ENCODE measurements at regions not wholly inside any gene's neighbourhood (a gene's known extent, or its start where the extent isn't known, plus 50 kb on each side); places are given as distances from the start of the nearest gene placed in this dataset.
"Not testable (repeated sequence)": the region's sequence is repeated elsewhere in the genome, so short reads cannot be mapped to it uniquely, and the experiment has no call there.

DNA sequence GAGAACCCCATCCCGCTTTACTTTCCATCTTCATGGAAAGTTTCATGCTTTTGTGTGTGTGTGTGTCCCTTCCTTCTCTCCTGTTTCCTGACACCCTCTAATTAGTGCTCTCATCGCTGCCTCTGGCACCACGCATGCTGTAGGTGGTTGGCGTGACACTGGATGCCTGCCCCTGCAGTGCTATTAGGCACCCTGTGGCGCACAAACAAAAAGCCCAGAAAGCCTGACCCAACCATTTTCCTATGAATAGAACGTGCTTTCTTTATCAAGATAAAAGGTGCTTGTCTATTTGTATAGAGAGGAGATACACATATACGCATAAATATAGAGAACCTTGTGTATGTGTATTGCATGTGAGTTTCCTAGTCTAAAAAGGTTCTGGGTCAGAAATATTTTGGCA lies 120.8 kb upstream of the CDCA7L start:
- no peak for DNase-seq (ENCODE audit: low read depth in 1 of 2, low spot score in 1 of 2)
- in situ Hi-C loops (cut with HindIII; ENCODE audit: low pct_unique_long_range_greater_than_20kb, low sequenced_read_pairs): no loop called here
- no peak for TF ChIP-seq JUND (IDR thresholded peaks at IDR 0.05; ENCODE audit: low read depth)

DNA sequence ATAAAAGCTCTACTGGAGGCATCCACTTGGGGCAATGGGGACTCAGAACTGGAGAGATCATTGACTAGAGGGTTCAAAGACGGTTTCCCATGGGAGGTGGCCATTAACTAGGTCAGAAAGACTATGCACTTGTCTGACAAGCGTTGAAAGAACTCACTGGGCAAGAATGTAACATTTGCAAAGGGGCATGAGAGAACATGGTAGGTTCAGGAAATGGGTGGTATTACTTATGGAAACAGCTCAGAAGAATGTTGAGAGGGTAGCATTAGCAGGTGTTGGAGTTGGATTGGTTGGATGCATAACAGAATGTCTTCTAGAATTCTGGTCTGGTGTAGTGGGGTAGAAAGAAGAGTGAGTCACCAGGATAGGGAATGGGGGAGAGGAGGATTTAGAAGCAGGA lies 119.1 kb upstream of the CDCA7L start:
- in situ Hi-C loops (cut with HindIII; ENCODE audit: low pct_unique_long_range_greater_than_20kb, low sequenced_read_pairs): no loop called here
- no peak for DNase-seq (ENCODE audit: low read depth in 1 of 2, low spot score in 1 of 2)
- no peak for TF ChIP-seq JUND (IDR thresholded peaks at IDR 0.05; ENCODE audit: low read depth)

DNA sequence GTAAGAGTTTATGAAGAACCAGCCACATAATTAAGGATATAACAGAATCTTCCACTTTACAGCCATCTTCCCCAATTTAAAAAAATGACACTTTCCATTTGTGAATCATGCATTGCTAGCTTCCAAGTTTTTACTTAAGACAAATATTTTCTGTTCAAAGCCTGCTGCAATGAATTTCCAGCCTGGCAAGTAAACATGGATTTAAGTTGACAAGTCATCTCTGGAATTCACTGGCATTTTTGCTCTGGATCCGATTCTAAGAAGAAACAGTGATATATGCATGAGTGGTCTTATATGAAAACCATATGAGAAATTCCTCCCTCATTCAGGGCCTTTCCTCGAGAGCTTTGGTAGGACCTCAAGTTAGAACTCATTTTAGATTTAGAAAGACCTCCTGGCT lies 116.1 kb upstream of the CDCA7L start:
- no peak for DNase-seq (ENCODE audit: low read depth in 1 of 2, low spot score in 1 of 2)
- in situ Hi-C loops (cut with HindIII; ENCODE audit: low pct_unique_long_range_greater_than_20kb, low sequenced_read_pairs): no loop called here
- TF ChIP-seq JUND (IDR thresholded peaks at IDR 0.05; ENCODE audit: low read depth): no peak

GRCh38 chr7:22060863-22061262 lies 115.2 kb upstream of the CDCA7L start:
- no peak for TF ChIP-seq JUND (IDR thresholded peaks at IDR 0.05; ENCODE audit: low read depth)
- no peak for DNase-seq (ENCODE audit: low read depth in 1 of 2, low spot score in 1 of 2)
- in situ Hi-C loops (cut with HindIII; ENCODE audit: low pct_unique_long_range_greater_than_20kb, low sequenced_read_pairs): no loop called here

GRCh38 chr7:22060197-22060596 lies 114.5 kb upstream of the CDCA7L start:
- no peak for TF ChIP-seq JUND (IDR thresholded peaks at IDR 0.05; ENCODE audit: low read depth)
- DNase-seq (ENCODE audit: low read depth in 1 of 2, low spot score in 1 of 2): no peak
- in situ Hi-C loops (cut with HindIII; ENCODE audit: low pct_unique_long_range_greater_than_20kb, low sequenced_read_pairs): no loop called here

GRCh38 chr7:22055226-22055625 lies 109.5 kb upstream of the CDCA7L start:
- no peak for TF ChIP-seq JUND (IDR thresholded peaks at IDR 0.05; ENCODE audit: low read depth)
- no peak for DNase-seq (ENCODE audit: low read depth in 1 of 2, low spot score in 1 of 2)
- in situ Hi-C loops (cut with HindIII; ENCODE audit: low pct_unique_long_range_greater_than_20kb, low sequenced_read_pairs): no loop called here

DNA sequence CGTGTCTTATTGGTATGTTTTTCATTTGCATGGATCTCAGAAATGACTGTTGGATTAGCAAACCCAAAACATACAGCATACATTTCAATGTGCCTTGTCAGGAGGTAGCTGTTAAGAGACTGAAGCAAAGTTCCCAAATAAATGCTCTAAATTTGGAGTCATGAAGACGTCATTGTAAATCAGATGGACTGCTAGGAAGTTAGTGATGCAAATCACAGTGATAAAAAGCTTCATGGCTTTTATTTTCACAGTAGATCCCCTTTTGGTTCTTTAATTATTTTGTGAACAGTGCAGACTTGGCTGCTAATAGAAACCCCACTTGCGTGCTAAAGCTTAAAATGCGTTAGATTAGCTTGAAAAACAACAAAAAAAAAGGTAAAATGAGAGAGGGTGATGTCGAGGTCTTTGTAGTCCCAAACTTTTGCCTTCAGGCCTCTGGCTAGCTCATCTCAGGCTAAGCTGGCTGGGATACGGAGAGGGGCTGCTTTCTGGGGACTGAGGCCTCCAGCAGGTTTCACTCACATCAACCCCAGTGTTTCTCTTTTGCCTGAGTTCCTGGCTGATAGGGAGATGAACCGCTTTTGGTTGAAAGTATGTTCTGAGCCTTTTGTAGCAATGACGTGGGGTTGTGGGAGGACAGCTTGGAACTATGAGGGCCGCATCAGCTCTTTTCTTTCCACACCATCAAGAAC lies 107.1 kb upstream of the CDCA7L start:
- TF ChIP-seq JUND (IDR thresholded peaks at IDR 0.05; ENCODE audit: low read depth): no peak
- in situ Hi-C loops (cut with HindIII; ENCODE audit: low pct_unique_long_range_greater_than_20kb, low sequenced_read_pairs): no loop called here

GRCh38 chr7:22051886-22052673 lies 106.4 kb upstream of the CDCA7L start:
- in situ Hi-C loops (cut with HindIII; ENCODE audit: low pct_unique_long_range_greater_than_20kb, low sequenced_read_pairs): no loop called here
- no peak for DNase-seq (ENCODE audit: low read depth in 1 of 2, low spot score in 1 of 2)
- no peak for TF ChIP-seq JUND (IDR thresholded peaks at IDR 0.05; ENCODE audit: low read depth)

More for the DNA sequence above, 107.1 kb upstream of the CDCA7L start:
- DNase-seq (ENCODE audit: low read depth in 1 of 2, low spot score in 1 of 2): no peak

DNA sequence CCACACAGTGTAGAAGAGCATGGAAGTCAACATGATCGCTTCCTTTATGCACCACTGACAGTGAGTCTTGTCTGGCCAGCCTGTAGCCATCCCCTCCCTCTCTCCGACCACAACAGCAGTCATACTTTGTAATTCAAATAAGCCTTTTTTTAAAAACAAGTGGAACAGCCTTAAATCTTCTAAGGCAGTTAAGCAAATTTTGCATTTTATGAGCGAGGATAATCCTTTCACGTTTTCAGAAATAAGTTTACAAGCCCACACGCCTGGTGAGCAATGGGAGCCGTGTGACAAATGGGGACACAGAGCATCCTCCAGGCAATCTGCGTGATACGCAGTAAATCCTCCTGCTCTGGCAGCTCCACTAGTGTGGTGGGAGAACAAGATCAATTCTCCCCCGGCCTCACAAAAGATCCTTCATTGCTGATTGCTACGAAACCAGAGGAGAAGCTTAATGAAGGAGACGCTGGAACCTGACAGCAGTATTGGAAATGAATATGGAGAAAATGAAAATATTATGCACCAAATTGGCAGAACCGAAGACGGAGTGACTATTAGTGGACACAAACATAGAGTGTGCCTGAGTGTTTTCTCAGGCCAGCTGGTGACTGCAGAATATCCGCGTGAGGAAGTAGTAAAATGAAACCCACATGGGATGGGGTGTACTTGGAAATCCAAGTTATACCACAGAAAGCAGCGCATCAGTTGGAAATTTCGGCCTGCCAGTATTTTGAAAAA lies 104.2 kb upstream of the CDCA7L start:
- DNase-seq (ENCODE audit: low read depth in 1 of 2, low spot score in 1 of 2): no peak
- in situ Hi-C loops (cut with HindIII; ENCODE audit: low pct_unique_long_range_greater_than_20kb, low sequenced_read_pairs): no loop called here
- no peak for TF ChIP-seq JUND (IDR thresholded peaks at IDR 0.05; ENCODE audit: low read depth)

- TF ChIP-seq JUND (IDR thresholded peaks at IDR 0.05; ENCODE audit: low read depth): no peak
- in situ Hi-C loops (cut with HindIII; ENCODE audit: low pct_unique_long_range_greater_than_20kb, low sequenced_read_pairs): no loop called here
- DNase-seq (ENCODE audit: low read depth in 1 of 2, low spot score in 1 of 2): no peak
Measured at GRCh38 chr7:22043367-22043766, 97.7 kb upstream of the CDCA7L start.

DNA sequence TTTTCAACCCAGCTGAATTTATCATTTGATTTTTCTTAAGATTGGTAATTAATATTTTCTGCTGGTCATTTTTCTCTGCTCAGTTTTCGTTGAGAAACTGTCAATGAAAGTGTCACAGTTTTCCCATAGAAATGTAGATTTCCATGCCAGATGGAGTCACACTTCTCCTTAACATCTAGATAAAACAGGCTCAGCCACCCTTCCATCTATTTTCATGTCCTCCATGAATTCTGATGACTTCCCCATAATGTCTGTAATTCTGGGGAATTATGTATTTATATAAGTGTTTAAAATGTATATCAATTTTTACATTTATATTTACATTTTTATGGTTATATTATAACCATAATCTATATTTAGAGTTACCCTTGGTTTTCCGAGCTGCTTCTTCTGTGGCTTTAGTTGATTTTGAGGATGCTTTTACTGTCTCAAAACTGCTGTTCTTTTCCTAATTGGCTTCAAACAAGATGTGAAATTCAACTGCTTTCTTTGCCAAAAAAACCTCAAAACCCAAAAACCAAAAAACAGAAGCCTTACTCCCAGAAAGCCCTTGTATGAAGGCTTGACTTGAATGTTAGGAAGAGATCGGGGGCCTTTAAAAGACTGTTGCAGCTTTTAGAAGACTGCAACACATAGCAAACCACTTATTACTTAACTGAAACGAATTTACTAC lies 95.4 kb upstream of the CDCA7L start:
- no peak for DNase-seq (ENCODE audit: low read depth in 1 of 2, low spot score in 1 of 2)
- in situ Hi-C loops (cut with HindIII; ENCODE audit: low pct_unique_long_range_greater_than_20kb, low sequenced_read_pairs): no loop called here
- no peak for TF ChIP-seq JUND (IDR thresholded peaks at IDR 0.05; ENCODE audit: low read depth)

DNA sequence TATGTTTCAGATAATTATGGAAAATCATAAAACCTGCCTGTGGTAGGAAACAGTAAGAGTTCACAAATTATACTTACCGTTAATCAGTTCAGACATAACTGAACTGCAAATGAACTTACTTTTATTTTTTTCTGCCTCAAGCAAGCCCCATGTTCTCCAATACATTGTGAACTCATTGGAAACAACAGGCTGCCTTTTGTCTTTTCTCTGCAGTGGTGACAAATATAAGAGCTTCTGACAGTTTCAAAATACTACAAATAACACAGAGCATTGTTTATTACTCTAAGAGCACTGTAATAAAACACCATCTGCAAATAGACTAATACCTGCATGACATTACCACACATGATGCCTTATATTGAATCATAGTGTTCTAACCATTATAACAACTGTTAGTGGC lies 94.0 kb upstream of the CDCA7L start:
- in situ Hi-C loops (cut with HindIII; ENCODE audit: low pct_unique_long_range_greater_than_20kb, low sequenced_read_pairs): no loop called here
- TF ChIP-seq JUND (IDR thresholded peaks at IDR 0.05; ENCODE audit: low read depth): no peak

DNA sequence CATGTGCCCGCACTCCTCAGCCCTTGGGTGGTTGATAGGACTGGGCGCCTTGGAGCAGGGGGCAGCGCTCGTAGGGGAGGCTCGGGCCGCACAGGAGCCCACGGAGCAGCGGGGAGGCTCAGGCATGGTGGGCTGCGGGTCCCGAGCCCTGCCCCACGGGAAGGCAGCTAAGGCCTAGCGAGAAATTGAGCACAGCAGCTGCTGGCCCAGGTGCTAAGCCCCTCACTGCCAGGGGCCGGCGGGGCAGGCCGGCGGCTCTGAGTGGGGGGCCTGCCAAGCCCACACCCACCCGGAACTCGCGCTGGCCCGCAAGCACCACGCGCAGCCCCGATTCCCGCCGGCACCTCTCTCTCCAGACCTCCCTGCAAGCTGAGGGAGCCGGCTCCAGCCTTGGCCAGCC lies 86.7 kb upstream of the CDCA7L start:
- in situ Hi-C loops (cut with HindIII; ENCODE audit: low pct_unique_long_range_greater_than_20kb, low sequenced_read_pairs); DNase-seq (ENCODE audit: low read depth in 1 of 2, low spot score in 1 of 2): not testable (repeated sequence)

More for the DNA sequence above, 94.0 kb upstream of the CDCA7L start:
- DNase-seq (ENCODE audit: low read depth in 1 of 2, low spot score in 1 of 2): no peak

- in situ Hi-C loops (cut with HindIII; ENCODE audit: low pct_unique_long_range_greater_than_20kb, low sequenced_read_pairs); DNase-seq (ENCODE audit: low read depth in 1 of 2, low spot score in 1 of 2): not testable (repeated sequence)
Measured at GRCh38 chr7:22028656-22029055, 83.0 kb upstream of the CDCA7L start.
